MM.1S (cell line): ENCODE measurements at regions not wholly inside any gene's neighbourhood (a gene's known extent, or its start where the extent isn't known, plus 50 kb on each side); places are given as distances from the start of the nearest gene placed in this dataset.

Experiments
- CTCF ChIP-seq: fragments of 300-600 bp; sonication (generic); IDR thresholded peaks from 2 replicates; pipeline ENCODE4 v1.5.1; 2016; ENCODE audit warnings: antibody characterized with exemption, low read length, mixed read lengths
- EZH2 ChIP-seq: fragments of 300-600 bp; sonication (generic); optimal IDR thresholded peaks from 2 replicates; pipeline ENCODE3; 2017; ENCODE audit warnings: low read depth, mild to moderate bottlenecking, antibody characterized with exemption, low read length, mixed read lengths

- TF ChIP-seq CTCF = no peak
- no peak for TF ChIP-seq EZH2
Measured at GRCh38 chr5:25393256-25393655, 748.5 kb upstream of the CDH10 start.
